GM18873 (cell line): ENCODE measurements at regions not wholly inside any gene's neighbourhood (a gene's known extent, or its start where the extent isn't known, plus 50 kb on each side); places are given as distances from the start of the nearest gene placed in this dataset.

ENCODE experiments used
- ATAC-seq: cut with Tn5 transposase; IDR thresholded peaks from one replicate; pipeline ENCODE4 v1.9.1; 2021; ENCODE audit warnings: mild to moderate bottlenecking, moderate library complexity, moderate number of reproducible peaks; ENCODE audit not compliant: unreplicated experiment, low FRiP score

- ATAC-seq = no peak
Measured at GRCh38 chr5:174421408-174421805, 303.0 kb upstream of the MSX2 start.

GRCh38 chr5:174423558-174423957, 300.8 kb upstream of the MSX2 start:
- ATAC-seq = no peak

DNA sequence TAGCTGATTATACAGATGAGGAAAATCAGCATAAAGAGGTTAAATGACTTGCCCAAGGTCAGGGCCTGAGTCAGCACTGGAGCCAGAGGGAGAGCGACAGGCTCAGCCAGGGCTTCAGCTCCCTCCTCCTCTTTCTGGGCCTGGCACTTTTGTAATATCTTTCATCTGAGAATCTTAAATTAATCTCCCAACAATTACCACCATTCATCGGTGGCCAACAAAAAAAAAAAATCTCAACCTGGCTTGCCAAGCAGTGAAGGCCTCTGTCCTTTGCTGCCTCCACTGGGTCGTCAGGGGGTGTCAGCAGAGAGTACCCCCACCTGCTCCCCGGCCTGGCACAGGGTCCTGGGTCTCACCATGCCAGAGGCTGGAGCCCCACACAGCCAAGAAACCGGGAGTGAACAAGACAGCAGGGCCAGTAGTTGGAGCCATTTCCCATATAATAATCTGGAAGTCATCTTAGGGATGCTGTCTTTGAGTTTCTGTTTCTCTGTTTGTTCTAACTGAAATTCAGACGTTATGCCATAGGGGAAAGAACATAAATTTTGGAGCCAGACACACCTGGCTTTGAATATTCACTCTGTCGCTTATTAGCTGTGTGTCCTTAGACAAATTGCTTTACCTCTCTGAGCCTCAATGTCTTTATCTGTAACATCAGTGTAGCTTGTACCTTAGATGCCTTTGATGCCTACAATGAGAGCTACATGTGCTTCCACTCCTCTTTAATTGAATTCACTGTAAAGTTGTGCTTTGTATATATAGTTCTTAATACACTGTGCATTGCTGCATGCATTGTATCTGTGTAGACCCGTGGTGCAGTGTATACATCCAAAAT, 299.9 kb upstream of the MSX2 start:
- no peak for ATAC-seq

DNA sequence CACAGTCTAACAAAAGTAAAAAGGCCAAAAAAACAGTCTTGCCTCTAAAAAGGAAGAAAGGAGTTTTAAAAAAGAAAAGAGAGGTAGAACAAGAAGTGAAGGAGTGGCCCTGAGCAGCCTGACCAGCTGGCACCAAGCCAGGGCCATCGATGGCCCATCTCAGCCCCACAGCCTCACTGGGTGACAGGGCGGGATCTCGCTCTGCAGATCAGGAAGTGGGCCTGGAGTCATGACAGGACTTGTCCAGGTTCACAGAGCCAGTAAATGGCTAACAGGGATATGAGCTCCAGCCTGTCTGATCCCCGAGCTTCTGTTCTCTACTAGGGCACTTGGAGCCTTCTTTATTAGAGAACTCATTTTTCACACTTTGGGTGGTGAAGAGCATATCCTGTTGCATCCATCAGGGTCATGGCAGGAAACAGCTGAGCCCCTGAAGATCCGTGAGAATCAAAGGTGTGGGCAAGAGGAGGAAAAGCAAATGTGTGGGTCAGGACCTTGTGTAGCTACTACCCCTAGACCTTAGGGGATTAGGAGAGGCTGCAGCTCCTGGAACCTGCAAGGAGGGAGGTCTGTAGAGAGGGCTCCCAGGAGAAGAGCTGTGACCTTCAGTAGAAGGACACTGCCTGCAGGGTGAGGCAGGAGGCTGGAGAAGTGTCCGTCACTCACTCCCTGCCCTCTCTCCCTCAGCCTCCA, 299.0 kb upstream of the MSX2 start:
- no peak for ATAC-seq

GRCh38 chr5:174425964-174426290, 298.5 kb upstream of the MSX2 start:
- ATAC-seq = no peak

- ATAC-seq = no peak
Measured at GRCh38 chr5:174426388-174426787, 298.0 kb upstream of the MSX2 start.

- no peak for ATAC-seq
Measured at GRCh38 chr5:174426851-174427250, 297.5 kb upstream of the MSX2 start.

DNA sequence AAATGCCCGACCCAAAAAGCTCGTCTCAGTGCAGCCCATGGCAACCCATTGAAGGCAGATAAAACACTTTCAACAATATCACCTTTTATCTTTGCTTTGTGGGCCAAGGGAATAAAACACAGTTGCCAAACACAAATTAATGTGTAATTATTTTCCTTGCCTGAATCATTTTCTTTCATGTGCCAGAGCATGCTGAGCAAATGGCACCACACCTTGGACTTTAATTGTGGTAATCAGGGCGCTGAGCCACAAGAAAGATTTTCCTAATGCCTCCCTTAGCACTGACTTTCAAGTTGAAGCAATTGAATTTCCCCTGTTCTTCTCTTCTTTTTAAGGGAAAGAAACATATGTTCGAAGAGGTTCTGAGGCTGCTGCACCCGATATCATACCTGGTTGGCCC, 297.1 kb upstream of the MSX2 start:
- no peak for ATAC-seq

DNA sequence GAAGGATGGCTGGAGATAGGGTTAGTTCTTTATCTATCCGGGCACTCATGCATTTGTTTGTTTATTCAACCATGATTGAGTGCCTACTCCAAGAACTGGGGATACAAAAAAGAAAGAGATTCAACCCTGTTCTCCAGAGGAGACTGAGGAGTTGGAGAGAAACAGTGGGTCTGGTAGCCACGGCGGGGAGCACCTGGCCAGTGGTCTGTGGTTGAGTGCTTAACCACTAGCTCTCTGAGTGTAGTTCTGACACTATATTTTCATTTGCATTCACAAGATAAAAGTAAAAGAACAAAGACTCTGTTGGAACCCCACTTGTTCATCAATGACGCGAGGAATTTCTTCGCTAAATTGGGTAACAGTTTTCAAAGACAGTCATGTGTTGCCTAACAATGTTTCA, 295.5 kb upstream of the MSX2 start:
- no peak for ATAC-seq

DNA sequence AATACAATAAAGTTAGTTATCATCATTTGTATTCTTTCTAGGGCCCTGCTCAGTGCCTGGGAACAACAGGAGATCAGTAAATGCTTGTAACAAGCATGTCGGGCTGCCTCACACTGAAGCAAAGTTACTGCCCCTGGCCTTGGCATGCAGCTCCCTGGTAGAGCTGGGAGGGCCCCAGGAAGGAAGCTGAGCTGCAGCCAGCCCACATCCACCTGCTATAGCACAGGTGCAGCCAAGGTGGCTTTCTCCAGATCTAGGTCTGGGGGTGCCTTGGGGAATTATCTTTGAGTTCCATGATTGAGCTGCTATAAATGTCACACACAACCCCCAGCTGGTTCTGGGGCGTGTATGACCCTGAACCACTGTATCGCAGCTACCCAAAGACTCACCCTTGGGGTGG, 293.4 kb upstream of the MSX2 start:
- no peak for ATAC-seq

- no peak for ATAC-seq
Measured at GRCh38 chr5:174431504-174431903, 292.9 kb upstream of the MSX2 start.

DNA sequence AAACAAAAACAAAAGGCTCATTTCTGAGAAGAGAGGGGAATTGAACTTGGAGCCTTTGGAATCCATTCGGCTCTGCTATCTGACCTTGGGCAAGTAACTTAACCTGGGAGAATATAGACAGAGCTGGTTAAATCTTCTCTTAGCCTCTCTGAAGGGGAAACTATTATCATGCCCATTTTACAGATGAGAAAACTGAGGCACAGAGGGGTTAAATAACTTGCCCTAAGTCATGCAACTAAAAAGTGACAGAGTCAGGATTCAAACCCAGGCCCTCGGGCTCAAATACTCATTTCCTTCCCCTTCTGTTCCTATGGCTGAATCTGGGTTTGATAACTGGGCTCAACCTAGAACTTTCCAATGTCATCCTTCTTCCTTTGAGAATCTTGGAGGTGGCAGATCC, 291.3 kb upstream of the MSX2 start:
- ATAC-seq = no peak

- ATAC-seq = no peak
Measured at GRCh38 chr5:174436750-174437149, 287.6 kb upstream of the MSX2 start.

- no peak for ATAC-seq
Measured at GRCh38 chr5:174444479-174445188, 279.7 kb upstream of the MSX2 start.

- no peak for ATAC-seq
Measured at GRCh38 chr5:174446446-174446845, 277.9 kb upstream of the MSX2 start.

GRCh38 chr5:174446988-174447387, 277.4 kb upstream of the MSX2 start:
- ATAC-seq = no peak

GRCh38 chr5:174448041-174448440, 276.3 kb upstream of the MSX2 start:
- ATAC-seq = no peak

GRCh38 chr5:174448662-174449061, 275.7 kb upstream of the MSX2 start:
- no peak for ATAC-seq

DNA sequence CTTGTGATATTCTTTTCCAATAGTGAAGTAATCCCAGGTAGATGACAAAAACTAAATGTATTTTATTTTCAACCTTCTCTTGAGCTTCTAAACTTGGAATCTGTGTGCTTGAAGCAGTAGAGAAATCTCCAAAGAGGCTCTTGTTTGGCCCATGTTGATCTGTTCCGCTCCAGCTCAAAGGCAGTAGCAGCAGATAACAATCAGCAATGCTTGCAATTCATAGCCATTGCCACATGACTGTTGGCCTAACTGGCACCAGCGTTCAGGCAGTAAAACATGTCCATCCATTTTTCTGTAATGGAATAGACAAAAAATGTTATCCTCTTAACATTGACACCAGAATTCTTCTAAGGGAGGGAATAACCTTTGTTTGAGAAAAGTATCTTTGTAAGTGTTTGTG, 270.7 kb upstream of the MSX2 start:
- no peak for ATAC-seq

DNA sequence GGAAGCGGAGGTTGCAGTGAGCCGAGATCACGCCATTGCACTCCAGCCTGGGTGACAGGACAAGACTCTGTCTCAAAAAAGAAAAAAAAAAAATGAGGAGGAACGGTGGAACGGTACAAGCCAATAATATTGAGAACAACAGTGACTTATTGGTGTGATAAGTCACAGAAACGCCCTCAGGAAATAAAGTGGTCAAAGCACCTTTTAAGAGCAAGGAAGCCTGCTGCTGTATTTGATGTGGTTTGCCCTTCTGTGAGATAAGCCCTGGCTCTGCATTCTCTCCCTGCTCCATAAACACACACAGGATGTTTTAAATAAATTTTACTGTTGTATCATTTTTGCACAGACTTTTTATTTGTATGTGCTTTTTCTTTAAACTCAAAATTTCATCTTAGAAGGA, 269.9 kb upstream of the MSX2 start:
- no peak for ATAC-seq

DNA sequence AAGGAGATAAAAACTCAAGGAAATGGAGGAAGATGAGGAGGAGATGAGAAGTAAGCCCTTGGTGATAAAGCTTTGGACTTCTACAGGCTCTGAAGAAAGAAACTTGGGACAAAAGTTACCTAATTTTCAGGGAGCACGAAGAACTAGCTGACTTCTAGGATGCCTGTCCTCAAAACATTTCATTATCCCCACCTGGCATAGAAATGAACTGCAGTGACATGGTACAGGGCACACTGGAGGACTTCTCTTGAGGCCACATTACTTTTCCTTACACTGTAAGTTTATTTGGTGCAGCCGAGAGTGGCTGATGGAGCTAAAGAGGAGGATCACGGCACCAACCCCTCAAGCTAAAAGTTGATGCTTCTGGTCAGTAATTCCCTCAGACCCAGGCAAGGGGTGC, 269.5 kb upstream of the MSX2 start:
- no peak for ATAC-seq

DNA sequence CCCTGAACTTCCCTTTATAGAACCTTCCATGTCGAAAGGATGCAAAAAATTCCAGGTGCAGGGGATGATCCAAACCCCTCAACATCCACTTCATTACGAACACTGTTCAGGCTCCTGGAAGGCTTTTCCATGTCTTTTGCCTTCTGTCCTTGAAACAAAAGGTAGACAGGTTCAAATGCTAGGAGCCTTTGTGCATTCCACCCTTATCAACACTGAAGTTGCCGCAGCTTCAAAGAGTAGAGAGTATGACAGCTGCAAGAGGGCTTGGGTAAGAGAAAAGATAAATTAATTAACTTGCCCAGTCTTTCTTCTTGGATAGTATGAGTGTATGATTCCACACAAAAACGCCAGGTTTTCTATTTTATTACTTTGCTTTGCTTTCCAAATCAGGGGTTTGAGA, 269.1 kb upstream of the MSX2 start:
- no peak for ATAC-seq
